ENCODE measurements at regions not wholly inside any gene's neighbourhood (a gene's known extent, or its start where the extent isn't known, plus 50 kb on each side); places are given as distances from the start of the nearest gene placed in this dataset.
"Not testable (repeated sequence)": the region's sequence is repeated elsewhere in the genome, so short reads cannot be mapped to it uniquely, and the experiment has no call there.

GRCh38 chr7:109549471-109550193, 980.0 kb downstream of the DNAJB9 start:
- no peak for TF ChIP-seq CTCF (IDR thresholded peaks at IDR 0.05; ENCODE audit: control insufficient read depth, insufficient read depth, low read depth, low read length, missing control alignments)
- DNase-seq (ENCODE audit: low read depth): no peak
- no peak overlapping the region for H3K4me3 ChIP-seq (ENCODE audit: control insufficient read depth, low read depth, low read length)

- no peak for TF ChIP-seq CTCF (IDR thresholded peaks at IDR 0.05; ENCODE audit: control insufficient read depth, insufficient read depth, low read depth, low read length, missing control alignments)
- DNase-seq (ENCODE audit: low read depth): no peak
- no peak overlapping the region for H3K4me3 ChIP-seq (ENCODE audit: control insufficient read depth, low read depth, low read length)
Measured at GRCh38 chr7:109552017-109552416, 982.3 kb downstream of the DNAJB9 start.

GRCh38 chr7:109577265-109577664, 1007.6 kb downstream of the DNAJB9 start:
- no peak for DNase-seq (ENCODE audit: low read depth)
- H3K4me3 ChIP-seq (ENCODE audit: control insufficient read depth, low read depth, low read length): no peak overlapping the region
- TF ChIP-seq CTCF (IDR thresholded peaks at IDR 0.05; ENCODE audit: control insufficient read depth, insufficient read depth, low read depth, low read length, missing control alignments): no peak

GRCh38 chr7:109579901-109580300, 1010.2 kb downstream of the DNAJB9 start:
- no peak for TF ChIP-seq CTCF (IDR thresholded peaks at IDR 0.05; ENCODE audit: control insufficient read depth, insufficient read depth, low read depth, low read length, missing control alignments)
- no peak for DNase-seq (ENCODE audit: low read depth)
- no peak overlapping the region for H3K4me3 ChIP-seq (ENCODE audit: control insufficient read depth, low read depth, low read length)

- TF ChIP-seq CTCF (IDR thresholded peaks at IDR 0.05; ENCODE audit: control insufficient read depth, insufficient read depth, low read depth, low read length, missing control alignments): no peak
- no peak for DNase-seq (ENCODE audit: low read depth)
Measured at GRCh38 chr7:109582211-109582610, 1012.5 kb downstream of the DNAJB9 start.

GRCh38 chr7:109596948-109597347, 1027.3 kb downstream of the DNAJB9 start:
- not testable (repeated sequence) for DNase-seq (ENCODE audit: low read depth)

More at GRCh38 chr7:109582211-109582610, 1012.5 kb downstream of the DNAJB9 start:
- H3K4me3 ChIP-seq (ENCODE audit: control insufficient read depth, low read depth, low read length): no peak overlapping the region

GRCh38 chr7:109611656-109612055, 1042.0 kb downstream of the DNAJB9 start:
- no peak for DNase-seq (ENCODE audit: low read depth)
- H3K4me3 ChIP-seq (ENCODE audit: control insufficient read depth, low read depth, low read length): no peak overlapping the region
- no peak for TF ChIP-seq CTCF (IDR thresholded peaks at IDR 0.05; ENCODE audit: control insufficient read depth, insufficient read depth, low read depth, low read length, missing control alignments)

More at GRCh38 chr7:109596948-109597347, 1027.3 kb downstream of the DNAJB9 start:
- H3K4me3 ChIP-seq (ENCODE audit: control insufficient read depth, low read depth, low read length): not testable (repeated sequence)

All from AG09309 (cell line).